ENCODE measurements at regions not wholly inside any gene's neighbourhood (a gene's known extent, or its start where the extent isn't known, plus 50 kb on each side); places are given as distances from the start of the nearest gene placed in this dataset.

GRCh38 chr2:217063238-217063755 lies 203.4 kb upstream of the TNP1 start:
- ATAC-seq (ENCODE audit: insufficient read depth, low FRiP score) (no peak), DNase-seq (no peak)
- 85 to 90% methylated on average over 5 of the region's 5 CpGs for WGBS, 2 donors
- no peak for TF ChIP-seq CTCF (IDR thresholded peaks at IDR 0.05; ENCODE audit: control extremely low read depth, extremely low read depth)
- Histone ChIP-seq H3K4me1 (ENCODE audit: control insufficient read depth in 5 of 5, insufficient read depth in 5 of 5, low read length in 5 of 5) (peaks cover 0 to 10% (median 0%) of the 10 kb centered on the region in 5 donors), H3K9me3 (ENCODE audit: control insufficient read depth in 4 of 4, insufficient read depth in 3 of 4, low read length in 3 of 4) (no peaks in the 10 kb centered on the region), H3K27ac (ENCODE audit: low read depth in 1 of 2, low read length in 1 of 2) (peak overlapping the region in 1 of 2 donors; percentile 12), H3K36me3 (ENCODE audit: control insufficient read depth in 4 of 4, insufficient read depth in 4 of 4, low read length in 4 of 4) (no peaks in the 10 kb centered on the region), H3K27me3 (ENCODE audit: control insufficient read depth in 3 of 3, insufficient read depth in 3 of 3, low read length in 2 of 3) (no peaks in the 10 kb centered on the region), H3K4me3 (no peak overlapping the region), H3K9ac (ENCODE audit: insufficient read depth in 1 of 2, low read length in 2 of 2) (no peak overlapping the region)

- peaks cover 0 to 10% (median 0%) of the 10 kb centered on the region in 5 donors for H3K4me1 ChIP-seq (ENCODE audit: control insufficient read depth in 5 of 5, insufficient read depth in 5 of 5, low read length in 5 of 5)
- no peak overlapping the region for H3K9ac ChIP-seq (ENCODE audit: insufficient read depth in 1 of 2, low read length in 2 of 2)
- no peak for TF ChIP-seq CTCF (IDR thresholded peaks at IDR 0.05; ENCODE audit: control extremely low read depth, extremely low read depth)
- H3K4me3 ChIP-seq: no peak overlapping the region
- no peak overlapping the region for H3K27ac ChIP-seq (ENCODE audit: low read depth in 1 of 2, low read length in 1 of 2)
- no peaks in the 10 kb centered on the region for H3K9me3 ChIP-seq (ENCODE audit: control insufficient read depth in 4 of 4, insufficient read depth in 3 of 4, low read length in 3 of 4)
- no peaks in the 10 kb centered on the region for H3K36me3 ChIP-seq (ENCODE audit: control insufficient read depth in 4 of 4, insufficient read depth in 4 of 4, low read length in 4 of 4)
- 95 to 96% methylated on average over 6 of the region's 6 CpGs for WGBS, 2 donors
- H3K27me3 ChIP-seq (ENCODE audit: control insufficient read depth in 3 of 3, insufficient read depth in 3 of 3, low read length in 2 of 3): no peaks in the 10 kb centered on the region
- DNase-seq (no peak), ATAC-seq (ENCODE audit: insufficient read depth, low FRiP score) (no peak)
These were observed 202.9 kb upstream of the TNP1 start for GRCh38 chr2:217062768-217063167.

- no peak for DNase-seq
- TF ChIP-seq CTCF (IDR thresholded peaks at IDR 0.05; ENCODE audit: control extremely low read depth, extremely low read depth): no peak
- H3K36me3 ChIP-seq (ENCODE audit: control insufficient read depth in 4 of 4, insufficient read depth in 4 of 4, low read length in 4 of 4): no peaks in the 10 kb centered on the region
- H3K4me3 ChIP-seq: no peak overlapping the region
- H3K27ac ChIP-seq (ENCODE audit: low read depth in 1 of 2, low read length in 1 of 2): no peak overlapping the region
- peaks cover 0 to under 1% (median 0%) of the 10 kb centered on the region in 4 donors for H3K9me3 ChIP-seq (ENCODE audit: control insufficient read depth in 4 of 4, insufficient read depth in 3 of 4, low read length in 3 of 4)
- no peaks in the 10 kb centered on the region for H3K27me3 ChIP-seq (ENCODE audit: control insufficient read depth in 3 of 3, insufficient read depth in 3 of 3, low read length in 2 of 3)
- 93 to 98% methylated on average over 7 of the region's 7 CpGs for WGBS, 2 donors
- H3K9ac ChIP-seq (ENCODE audit: insufficient read depth in 1 of 2, low read length in 2 of 2): no peak overlapping the region
- no peak for ATAC-seq (ENCODE audit: insufficient read depth, low FRiP score)
- H3K4me1 ChIP-seq (ENCODE audit: control insufficient read depth in 5 of 5, insufficient read depth in 5 of 5, low read length in 5 of 5): peaks cover 0 to 10% (median 0%) of the 10 kb centered on the region in 5 donors
These were observed 202.1 kb upstream of the TNP1 start for GRCh38 chr2:217061916-217062505.
